K562 (cell line): ENCODE measurements at regions not wholly inside any gene's neighbourhood (a gene's known extent, or its start where the extent isn't known, plus 50 kb on each side); places are given as distances from the start of the nearest gene placed in this dataset.
A peak's percentile ranks its signal among the peaks of the same experiment; 100 is the strongest.
"Not testable (repeated sequence)": the region's sequence is repeated elsewhere in the genome, so short reads cannot be mapped to it uniquely, and the experiment has no call there.

Experiments
- ATAC-seq: fragments of 200-7000 bp; cut with Tn5 transposase; 3 replicates; pipeline ENCODE4 v1.9.1; 2020; ENCODE audit warnings: moderate library complexity
- BruUV-seq: library from RNA; stranded (reverse); fragments of 400-500 nt; replicated peaks from 2 replicates; lab custom pipeline; 2021; lab: Mats Ljungman, UMichigan
- CTCF ChIA-PET: fragments of 300-600 bp; formaldehyde crosslinking; extraction: SDS; loops from one replicate; lab custom pipeline; 2021; ENCODE audit warnings: low intra/inter-chr PET ratio; lab: Yijun Ruan, JAX
- POLR2A ChIA-PET: fragments of 300-600, 350-650 bp; sonication (Branson Sonifier 250); formaldehyde crosslinking; extraction: SDS; loops from one replicate; lab custom pipeline; 2021; ENCODE audit warnings: antibody characterized with exemption, inconsistent platforms; lab: Yijun Ruan, JAX
- DNase-seq, 4 experiments: peaks; one replicate each; pipeline versions ENCODE4 v3.0.0 to v3.0.0-alpha.2; 2011 to 2018; ENCODE audit warnings: low spot score in 3 of 4, mixed read lengths in 3 of 4; ENCODE audit errors: extremely low read depth in 1 of 4
- FAIRE-seq: peaks from 2 replicates; lab custom pipeline; 2011; peaks lifted over from hg19 to GRCh38; lab: Jason Lieb, UNC
- H2AFZ ChIP-seq: 2 replicates; pipeline ENCODE4 v1.6.0; 2011; ENCODE audit warnings: low read depth, low read length, control low read depth, inconsistent platforms
- H3K27ac ChIP-seq: fragments of 200-600 bp; 3 replicates; pipeline ENCODE4 v1.8.0; 2011; ENCODE audit warnings: low read depth, mild to moderate bottlenecking, control low read depth, inconsistent platforms, low read length, moderate library complexity, mixed read lengths; ENCODE audit errors: extremely low read depth
- H3K27me3 ChIP-seq, 2 experiments: fragments of 300-600 bp in 1 of 2; 2 replicates in 1 of 2; 3 replicates in 1 of 2; pipeline versions ENCODE4 v1.6.0 to v1.8.0; 2011; ENCODE audit warnings: inconsistent platforms in 2 of 2, low read length in 2 of 2, mild to moderate bottlenecking in 1 of 2, mixed read lengths in 1 of 2, moderate library complexity in 1 of 2; ENCODE audit not compliant: control insufficient read depth in 2 of 2, insufficient read depth in 2 of 2
- H3K36me3 ChIP-seq: fragments of 300-600 bp; 3 replicates; pipeline ENCODE4 v1.8.0; 2011; ENCODE audit warnings: mild to moderate bottlenecking, low read length, inconsistent platforms; ENCODE audit not compliant: control insufficient read depth, insufficient read depth
- H3K4me1 ChIP-seq, 2 experiments: fragments of 200-600 bp in 1 of 2; replicated peaks in 1 of 2; 2 replicates in 1 of 2; 3 replicates in 1 of 2; pipeline versions ENCODE4 v1.5.1 to v1.8.0; 2011; ENCODE audit warnings: inconsistent platforms in 2 of 2, low read length in 2 of 2, mild to moderate bottlenecking in 1 of 2, mixed read lengths in 1 of 2, moderate library complexity in 1 of 2; ENCODE audit not compliant: control insufficient read depth in 2 of 2, insufficient read depth in 2 of 2
- H3K4me2 ChIP-seq: 2 replicates; pipeline ENCODE4 v1.6.1; 2011; ENCODE audit warnings: low read length, control low read depth, inconsistent platforms, mixed read lengths; ENCODE audit not compliant: insufficient read depth
- H3K4me3 ChIP-seq: fragments of 200-600 bp; sonication (generic), shearing (Covaris generic); 2 replicates; pipeline ENCODE4 v1.5.1; 2016; ENCODE audit warnings: control low read depth, inconsistent platforms
- H3K79me2 ChIP-seq: fragments of 200-600 bp; 3 replicates; pipeline ENCODE4 v1.8.0; 2011; ENCODE audit warnings: low read length, inconsistent platforms; ENCODE audit not compliant: control insufficient read depth, insufficient read depth
- H3K9ac ChIP-seq, 2 experiments: 2 replicates each; pipeline versions ENCODE4 v1.6.0 to v1.6.1; 2011; ENCODE audit warnings: low read depth in 2 of 2, low read length in 2 of 2, control low read depth in 1 of 2, inconsistent platforms in 1 of 2, mild to moderate bottlenecking in 1 of 2, mixed read lengths in 1 of 2; ENCODE audit not compliant: insufficient read depth in 1 of 2
- H3K9me1 ChIP-seq: one replicate; pipeline ENCODE4 v1.6.0; 2011; ENCODE audit warnings: inconsistent platforms, mild to moderate bottlenecking, low read length, moderate library complexity; ENCODE audit not compliant: control insufficient read depth, insufficient read depth
- H3K9me3 ChIP-seq: replicated peaks from 2 replicates; pipeline ENCODE4 v1.5.1; 2011; ENCODE audit warnings: low read depth, low read length, inconsistent platforms; ENCODE audit not compliant: control insufficient read depth, insufficient read depth
- H4K20me1 ChIP-seq: replicated peaks from 2 replicates; pipeline ENCODE4 v1.6.1; 2011; ENCODE audit warnings: low read length, inconsistent platforms, mixed read lengths; ENCODE audit not compliant: control insufficient read depth, insufficient read depth
- RAD21 ChIP-seq, 2 experiments: fragments of 250-450 bp in 1 of 2; fragments of 450-650 bp in 1 of 2; sonication (Bioruptor Pico) in 1 of 2; formaldehyde crosslinking in 1 of 2; IDR thresholded peaks in 1 of 2; conservative IDR thresholded peaks in 1 of 2; 2 replicates each; pipeline versions ENCODE4 v1.4.0 to v1.8.0; 2020 to 2022; ENCODE audit warnings: mild to moderate bottlenecking in 2 of 2, moderate library complexity in 1 of 2
- WGBS: fragments of 100-300 bp; shearing (Covaris generic); methylation state at CpG from one replicate; pipeline ENCODE4 v1.1.6; 2016; ENCODE audit warnings: low coverage, mixed read lengths; ENCODE audit not compliant: insufficient coverage; ENCODE audit errors: missing lambda C conversion rate; 5-methylcytosine and 5-hydroxymethylcytosine counted together
- in situ Hi-C: fragments of 300-500 bp; cut with MboI; formaldehyde crosslinking; loops from 4 replicates; pipeline ENCODE4 v1.15.0; 2018; ENCODE audit warnings: inconsistent platforms, mixed read lengths
- intact Hi-C: fragments of 100-400 bp; cut with micrococcal nuclease; formaldehyde crosslinking; loops from 2 replicates; pipeline ENCODE4 v1.14.2; 2022

GRCh38 chr12:9424175-9424740 is 183.5 kb downstream of the KLRB1 start:
- H3K9me3 ChIP-seq, H3K36me3 ChIP-seq, H3K9ac ChIP-seq, H3K4me1 ChIP-seq, H4K20me1 ChIP-seq, POLR2A ChIA-PET, H2AFZ ChIP-seq, H3K9me1 ChIP-seq, intact Hi-C loops, H3K4me2 ChIP-seq, H3K4me3 ChIP-seq, in situ Hi-C loops, FAIRE-seq, H3K79me2 ChIP-seq, CTCF ChIA-PET, BruUV-seq, H3K27ac ChIP-seq, H3K27me3 ChIP-seq, DNase-seq: not testable (repeated sequence)
- peak in 1 of 2 experiments; percentile 15; a peak in 1 of 4 replicates for TF ChIP-seq RAD21 (CRISPR knock-in tag; conservative IDR thresholded peaks at IDR 0.05 in 1 of 2, IDR thresholded peaks at IDR 0.05 in 1 of 2)
- ATAC-seq: peak; percentile 43; the same call in 1 of the 3 replicates
- WGBS: 53% methylated on average over 4 of the region's 9 CpGs

- H3K4me1 ChIP-seq, intact Hi-C loops, FAIRE-seq, H3K27me3 ChIP-seq, POLR2A ChIA-PET, H3K9me3 ChIP-seq, H3K79me2 ChIP-seq, H3K9ac ChIP-seq, DNase-seq, ATAC-seq, H3K4me2 ChIP-seq, H3K27ac ChIP-seq, H3K9me1 ChIP-seq, H2AFZ ChIP-seq, in situ Hi-C loops, CTCF ChIA-PET, BruUV-seq, H4K20me1 ChIP-seq, H3K4me3 ChIP-seq, H3K36me3 ChIP-seq: not testable (repeated sequence)
- WGBS: no CpG with 5 or more reads among the region's 2 CpGs
Measured at GRCh38 chr12:9422689-9423088, 185.0 kb downstream of the KLRB1 start.

GRCh38 chr12:9421520-9422086 is 186.1 kb downstream of the KLRB1 start:
- in situ Hi-C loops, BruUV-seq, H3K9ac ChIP-seq, H2AFZ ChIP-seq, ATAC-seq, H3K4me2 ChIP-seq, POLR2A ChIA-PET, H3K4me3 ChIP-seq, H3K4me1 ChIP-seq, H3K27me3 ChIP-seq, H4K20me1 ChIP-seq, H3K79me2 ChIP-seq, DNase-seq, CTCF ChIA-PET, H3K9me3 ChIP-seq, H3K36me3 ChIP-seq, H3K9me1 ChIP-seq, intact Hi-C loops, H3K27ac ChIP-seq, FAIRE-seq: not testable (repeated sequence)
- no CpG with 5 or more reads among the region's 18 CpGs for WGBS
